NCI-H446 treated with DMSO at 0.1 percent for 48 hours (cell line): ENCODE measurements at regions not wholly inside any gene's neighbourhood (a gene's known extent, or its start where the extent isn't known, plus 50 kb on each side); places are given as distances from the start of the nearest gene placed in this dataset.
"Not testable (repeated sequence)": the region's sequence is repeated elsewhere in the genome, so short reads cannot be mapped to it uniquely, and the experiment has no call there.

ENCODE experiments used
- DNase-seq: peaks from one replicate; lab custom pipeline; 2025; lab: John Stamatoyannopoulos, UW

DNA sequence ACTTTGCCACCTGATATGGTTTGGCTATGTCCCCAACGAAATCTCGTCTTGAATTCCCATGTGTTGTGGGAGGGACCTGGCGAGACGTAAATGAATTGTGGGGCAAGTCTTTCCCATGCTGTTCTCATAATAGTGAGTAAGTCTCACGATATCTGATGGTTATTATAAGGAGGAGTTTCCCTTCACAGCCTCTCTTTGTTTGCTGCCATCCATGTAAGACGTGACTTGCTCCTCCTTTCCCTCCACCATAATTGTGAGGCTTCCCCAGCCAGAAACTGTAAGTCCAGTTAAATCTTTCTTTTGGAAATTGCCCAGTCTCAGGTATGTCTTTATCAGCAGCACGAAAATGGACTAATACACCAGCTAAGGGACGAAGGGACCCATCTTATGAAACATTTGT, 1303.3 kb downstream of the SUCLG1 start:
- no peak for DNase-seq

DNA sequence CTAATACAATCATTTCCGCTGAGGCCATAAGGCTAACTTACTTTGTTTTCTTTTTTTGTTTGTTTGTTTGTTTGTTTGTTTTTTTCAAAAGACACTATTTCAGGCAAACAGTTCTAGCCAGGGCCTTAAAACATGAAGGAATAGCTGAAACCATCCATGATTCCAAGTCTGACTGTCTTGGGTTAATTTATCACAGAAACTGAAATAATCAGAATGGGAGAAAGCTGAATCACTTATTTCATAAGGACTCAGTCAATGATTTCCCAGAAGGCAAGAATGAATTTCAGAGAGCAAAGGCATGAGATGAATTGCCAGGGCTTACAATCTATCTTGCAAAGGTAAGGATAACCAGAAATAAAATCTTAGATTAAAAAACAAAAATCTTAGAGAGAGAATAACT, 1315.1 kb downstream of the SUCLG1 start:
- no peak for DNase-seq

DNA sequence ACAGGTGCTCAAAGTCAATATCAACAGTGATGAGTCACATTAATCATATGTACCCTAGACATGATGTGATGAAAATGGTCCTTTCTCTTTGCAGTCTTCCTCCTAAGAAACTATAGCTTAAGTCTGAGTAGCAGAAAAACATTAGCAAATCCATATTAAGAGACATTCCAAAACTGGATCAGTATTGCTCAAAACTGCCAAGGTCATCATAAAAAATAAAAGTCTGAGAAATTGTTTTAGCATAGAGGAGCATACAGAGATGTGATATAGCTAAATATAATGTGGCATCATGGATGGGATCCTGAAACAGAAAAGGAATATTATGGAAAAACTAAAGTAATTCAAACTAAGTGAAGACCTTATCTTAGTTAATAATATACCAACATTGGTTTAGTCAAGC, 1316.1 kb downstream of the SUCLG1 start:
- no peak for DNase-seq

DNA sequence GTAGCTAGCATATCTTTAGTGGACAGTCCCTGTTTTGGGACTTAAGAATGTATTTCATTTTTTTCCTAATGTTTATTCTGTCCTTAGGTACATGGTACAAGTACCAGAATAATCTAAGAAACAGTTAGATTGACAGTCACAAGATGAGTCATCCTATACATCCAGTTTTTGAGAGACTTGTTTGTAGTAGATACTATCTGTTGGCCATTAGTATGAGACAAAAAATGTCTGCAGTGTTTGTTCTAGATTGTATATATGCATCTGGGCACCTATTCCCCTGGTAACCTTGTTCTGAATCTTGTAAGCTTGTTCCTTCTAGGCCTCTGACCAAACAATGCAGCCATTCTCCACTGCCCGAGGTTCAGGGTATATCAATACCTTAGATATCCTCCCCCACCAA, 1343.5 kb downstream of the SUCLG1 start:
- DNase-seq, result no peak

DNA sequence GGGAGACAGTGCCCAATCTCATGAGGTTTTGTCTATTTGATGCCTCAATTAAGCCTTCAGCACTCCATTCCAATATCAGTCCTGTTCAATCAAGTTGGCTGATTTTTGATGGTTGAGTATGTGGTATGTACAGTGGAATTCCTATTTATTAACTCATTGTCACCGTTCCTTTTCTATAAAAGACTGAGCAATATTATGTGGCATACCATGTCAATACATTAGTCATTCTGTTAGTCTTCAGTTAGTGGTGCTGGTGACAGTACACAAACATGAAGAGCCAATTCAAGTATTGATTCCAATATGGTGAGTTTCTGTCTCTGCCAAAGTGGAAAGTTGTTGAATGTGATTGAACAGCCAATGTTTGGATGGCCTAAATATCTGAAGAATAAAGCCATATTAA, 1343.9 kb downstream of the SUCLG1 start:
- DNase-seq, result no peak

DNA sequence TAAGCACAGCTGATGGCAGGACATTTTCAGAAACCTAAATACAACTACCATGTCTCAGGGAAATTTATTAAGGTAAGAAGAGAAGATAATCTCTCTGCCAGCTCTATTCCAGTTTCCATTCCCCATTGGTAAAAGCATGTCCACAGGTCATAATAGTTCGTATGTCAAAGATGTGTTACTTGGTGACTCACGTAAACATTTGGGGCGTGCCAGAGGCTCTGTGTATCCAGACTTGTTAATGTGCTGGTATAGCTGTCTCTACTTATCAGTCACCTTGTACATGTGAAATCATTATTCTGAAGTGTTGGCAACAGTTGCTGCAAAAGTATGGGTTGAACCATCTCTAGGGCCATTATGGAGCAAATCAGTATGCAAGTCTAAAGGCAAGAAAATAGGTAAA, 1345.1 kb downstream of the SUCLG1 start:
- DNase-seq, result no peak

DNA sequence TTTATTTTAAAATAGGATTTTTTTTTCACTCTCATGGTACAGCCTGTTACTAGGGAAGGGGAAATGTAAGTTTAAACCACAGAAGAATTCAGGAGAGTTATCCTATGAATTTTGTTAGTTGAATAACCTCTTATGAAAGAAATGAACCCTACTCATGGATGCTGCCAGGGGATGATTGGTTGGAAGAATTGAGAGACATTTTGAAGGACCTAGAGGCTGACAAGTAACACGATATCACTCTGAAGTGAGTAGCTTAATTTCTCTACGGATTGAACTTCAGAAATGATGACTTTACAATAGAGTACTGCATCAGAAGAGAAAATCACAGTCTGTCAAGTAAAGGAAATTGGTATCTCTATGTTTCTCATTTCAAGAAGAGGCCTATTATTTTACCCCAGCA, 1346.2 kb downstream of the SUCLG1 start:
- no peak for DNase-seq

DNA sequence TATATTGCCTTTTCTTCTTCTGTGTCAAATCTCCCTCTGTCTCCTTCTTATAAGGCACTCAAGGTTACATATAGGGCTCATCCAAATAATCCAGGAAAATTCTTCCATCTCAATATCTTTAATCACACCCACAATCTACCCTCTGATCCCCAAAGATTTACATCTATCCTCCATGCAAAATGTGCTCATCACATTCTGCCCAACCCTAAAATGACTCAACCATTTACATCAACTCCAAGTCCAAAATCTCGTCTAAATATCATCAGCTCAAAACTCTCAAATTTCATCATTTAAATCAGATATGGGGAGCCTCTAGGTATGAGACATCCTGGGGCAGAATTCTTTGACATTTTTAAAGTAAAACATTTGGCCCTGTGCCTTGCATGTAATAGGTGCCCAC, 1349.8 kb downstream of the SUCLG1 start:
- DNase-seq, result no peak

DNA sequence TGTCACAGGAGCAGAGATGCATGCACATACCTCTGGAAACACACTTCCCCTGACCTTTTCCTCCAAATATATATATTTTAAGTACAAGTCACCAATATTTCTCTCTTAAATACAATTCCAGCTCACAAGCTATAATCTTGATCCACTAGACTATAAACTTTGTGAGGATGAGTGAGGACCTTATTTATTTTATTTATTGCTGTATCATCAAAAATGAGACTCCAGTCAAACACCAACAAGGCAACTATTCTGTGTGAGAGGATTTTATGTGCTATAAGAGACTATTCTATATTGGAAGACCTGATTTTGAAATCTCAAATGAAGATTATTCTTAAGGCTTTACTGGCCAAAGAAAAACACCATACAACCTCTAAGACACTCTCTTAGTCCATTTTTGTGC, 1352.2 kb downstream of the SUCLG1 start:
- DNase-seq, result no peak

DNA sequence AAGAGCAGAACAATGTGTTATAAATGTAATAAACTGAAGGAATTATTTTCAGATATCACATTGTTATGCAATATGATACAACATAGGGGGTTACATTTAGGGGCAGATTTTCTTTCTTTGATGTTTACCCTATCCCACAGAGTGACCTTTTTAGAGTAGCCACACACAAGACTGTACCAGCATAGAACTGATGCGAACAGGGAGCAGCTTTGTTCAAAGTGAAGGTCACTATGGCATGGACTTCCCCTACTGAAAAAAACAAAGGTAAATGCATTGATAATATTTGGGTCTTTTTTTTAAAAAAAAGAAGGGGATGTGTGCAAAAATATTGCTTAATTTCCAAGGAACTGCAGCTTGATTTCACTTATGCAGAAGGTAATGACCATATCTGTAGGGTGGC, 1354.9 kb downstream of the SUCLG1 start:
- no peak for DNase-seq

DNA sequence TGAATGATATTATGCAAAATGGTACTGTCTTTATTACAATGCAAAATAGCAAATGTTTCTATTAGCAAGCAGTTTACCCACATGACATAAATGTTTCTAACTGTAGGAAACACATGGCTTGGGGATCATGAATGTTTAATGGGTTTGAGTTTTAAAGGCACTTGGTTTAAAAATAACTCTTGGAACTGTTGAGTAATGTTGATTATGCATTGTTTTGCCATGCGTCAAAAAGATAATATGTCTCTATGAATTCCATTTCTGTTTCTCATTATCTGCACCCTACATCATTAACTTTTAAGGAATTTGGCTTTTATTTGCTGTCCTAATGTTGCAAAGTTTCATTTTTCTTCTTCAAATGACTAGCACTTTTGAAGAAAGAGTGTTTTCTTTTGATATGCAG, 1355.5 kb downstream of the SUCLG1 start:
- no peak for DNase-seq

DNA sequence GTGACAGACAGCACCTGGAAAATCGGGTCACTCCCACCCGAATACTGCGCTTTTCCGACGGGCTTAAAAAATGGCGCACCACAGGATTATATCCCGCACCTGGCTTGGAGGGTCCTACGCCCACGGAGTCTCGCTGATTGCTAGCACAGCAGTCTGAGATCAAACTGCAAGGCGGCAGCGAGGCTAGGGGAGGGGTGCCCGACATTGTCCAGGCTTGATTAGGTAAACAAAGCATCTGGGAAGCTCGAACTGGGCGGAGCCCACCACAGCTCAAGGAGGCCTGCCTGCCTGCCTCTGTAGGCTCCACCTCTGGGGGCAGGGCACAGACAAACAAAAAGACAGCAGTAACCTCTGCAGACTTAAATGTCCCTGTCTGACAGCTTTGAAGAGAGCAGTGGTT, 1370.0 kb downstream of the SUCLG1 start:
- not testable (repeated sequence) for DNase-seq

DNA sequence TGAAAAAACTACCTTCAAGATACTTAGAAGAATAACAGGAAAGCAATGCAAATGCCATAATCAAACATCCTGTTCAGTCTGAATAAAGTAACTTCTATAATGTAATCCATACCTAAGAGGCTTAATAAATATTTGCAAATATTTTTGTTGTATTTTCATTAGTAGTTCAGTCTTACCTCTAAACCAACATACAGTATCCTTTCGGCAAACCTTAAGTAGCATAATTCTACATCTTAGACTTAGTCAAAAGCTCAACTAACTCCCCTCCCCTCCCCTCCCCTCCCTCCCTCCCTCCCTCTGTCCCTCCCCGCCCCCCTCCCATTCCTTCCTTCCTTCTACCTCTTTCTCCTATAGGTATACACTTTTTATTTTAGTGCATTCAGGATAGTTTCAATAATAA, 1373.2 kb downstream of the SUCLG1 start:
- DNase-seq, result no peak

DNA sequence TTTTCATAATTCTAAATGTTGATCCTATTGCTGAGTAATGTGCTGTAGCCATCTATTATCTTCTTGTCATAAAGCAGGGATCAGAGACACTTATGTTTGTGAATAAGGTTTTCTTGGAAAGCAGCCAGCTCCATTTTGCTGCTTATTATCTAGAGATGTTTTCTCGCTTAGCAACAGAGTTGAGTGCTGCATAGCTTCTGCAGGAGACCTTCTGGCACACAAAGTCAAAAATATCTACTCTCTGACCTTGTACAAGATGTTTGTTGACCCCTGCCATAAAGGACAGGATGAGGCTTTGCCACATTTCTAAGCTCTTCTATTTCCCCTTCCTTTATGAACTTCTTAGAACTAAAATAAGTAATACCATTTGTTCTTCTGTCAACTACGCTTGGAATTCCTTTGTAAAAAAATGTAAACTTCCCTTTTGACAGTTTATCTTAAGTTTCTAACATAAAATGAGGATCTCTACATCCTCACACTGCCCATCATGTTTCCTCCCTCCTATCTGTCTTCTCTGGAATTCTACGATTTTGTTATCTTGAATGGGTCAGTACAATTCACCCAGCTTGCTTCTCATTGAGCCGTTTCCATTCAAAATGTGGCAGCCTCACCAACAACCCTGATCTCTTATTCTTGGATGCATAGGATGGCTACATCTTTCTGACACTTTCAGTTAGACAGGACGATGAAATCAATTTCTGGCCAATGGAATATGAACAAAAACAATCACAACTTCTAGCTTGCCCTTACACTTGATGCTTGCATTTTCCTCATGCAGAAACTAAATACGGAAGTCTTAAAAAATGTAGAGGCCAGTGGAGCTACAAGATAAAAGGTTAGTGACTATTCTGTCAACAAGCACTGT, 1377.0 kb downstream of the SUCLG1 start:
- DNase-seq, result peak; percentile 1

DNA sequence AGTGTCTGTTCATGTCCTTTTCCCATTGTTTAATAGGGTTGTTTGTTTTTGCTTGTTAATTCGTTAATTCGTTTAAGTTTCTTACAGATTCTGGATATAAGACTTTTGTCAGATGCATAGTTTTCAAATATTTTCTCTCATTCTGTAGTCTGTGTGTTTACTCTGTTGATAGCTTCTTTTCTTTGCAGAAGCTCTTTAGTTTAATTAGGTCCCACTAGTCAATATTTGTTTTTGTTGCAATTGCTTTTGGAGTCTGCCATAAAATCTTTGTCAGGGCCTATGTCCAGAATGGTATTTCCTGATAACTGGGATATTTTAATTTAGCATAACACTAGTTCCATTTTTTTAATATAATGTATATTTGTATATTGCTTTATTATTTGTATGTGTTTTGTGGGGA, 1380.1 kb downstream of the SUCLG1 start:
- no peak for DNase-seq

DNA sequence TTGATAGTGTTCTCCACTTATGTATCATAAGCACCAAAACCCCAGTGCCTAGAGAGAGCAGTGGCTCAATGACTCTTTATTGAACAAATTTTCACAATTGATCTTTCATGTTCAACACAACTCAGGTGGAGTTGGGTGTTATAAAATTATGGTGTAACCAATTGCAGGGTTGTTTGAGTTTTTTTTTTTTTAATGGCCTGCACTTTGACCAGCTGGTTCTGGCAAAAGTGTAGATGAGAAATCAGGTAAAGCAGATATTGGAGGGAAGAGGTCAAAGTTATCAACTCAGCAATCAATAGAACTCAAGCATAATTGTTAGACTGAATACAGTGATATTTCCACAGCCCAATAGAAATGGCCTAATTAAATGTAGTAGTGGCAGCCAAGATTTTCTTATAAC, 1386.3 kb downstream of the SUCLG1 start:
- no peak for DNase-seq

DNA sequence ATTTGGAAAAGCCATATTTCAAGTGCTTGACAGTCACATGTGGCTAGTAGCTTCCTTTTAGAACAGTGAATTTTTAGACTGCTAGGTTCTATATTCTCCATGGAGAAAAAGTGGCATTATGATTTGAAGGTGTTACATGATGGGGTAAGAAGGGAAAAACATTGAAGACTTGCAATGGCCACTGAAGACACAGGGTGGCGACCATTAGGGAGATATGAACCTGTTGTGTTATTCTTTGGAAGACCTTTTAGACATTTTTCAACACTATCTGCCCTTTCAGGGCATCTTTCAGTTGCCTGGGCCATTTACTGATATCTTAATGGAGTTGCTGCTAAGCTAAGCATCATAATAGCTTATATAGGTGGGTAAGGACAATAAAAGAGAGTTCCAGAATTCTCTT, 1387.2 kb downstream of the SUCLG1 start:
- no peak for DNase-seq

DNA sequence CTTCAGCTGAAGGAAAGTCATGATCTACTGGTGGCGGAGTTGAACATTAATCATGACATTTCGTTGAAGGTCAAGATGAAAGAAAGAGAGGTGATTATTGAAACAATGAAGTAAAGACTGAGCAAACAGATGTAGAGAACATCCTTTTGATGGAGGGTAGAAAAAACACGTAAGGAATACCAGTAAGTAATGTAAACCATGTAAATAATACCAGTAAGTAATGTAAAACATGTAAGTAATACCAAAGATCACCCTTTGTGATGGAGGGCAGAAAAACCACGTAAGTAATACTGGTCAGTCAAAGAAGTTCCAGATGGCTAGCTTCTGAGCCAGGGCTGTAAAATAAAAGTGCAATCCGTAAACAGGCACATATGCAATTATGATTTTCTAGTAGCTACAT, 1387.7 kb downstream of the SUCLG1 start:
- no peak for DNase-seq

DNA sequence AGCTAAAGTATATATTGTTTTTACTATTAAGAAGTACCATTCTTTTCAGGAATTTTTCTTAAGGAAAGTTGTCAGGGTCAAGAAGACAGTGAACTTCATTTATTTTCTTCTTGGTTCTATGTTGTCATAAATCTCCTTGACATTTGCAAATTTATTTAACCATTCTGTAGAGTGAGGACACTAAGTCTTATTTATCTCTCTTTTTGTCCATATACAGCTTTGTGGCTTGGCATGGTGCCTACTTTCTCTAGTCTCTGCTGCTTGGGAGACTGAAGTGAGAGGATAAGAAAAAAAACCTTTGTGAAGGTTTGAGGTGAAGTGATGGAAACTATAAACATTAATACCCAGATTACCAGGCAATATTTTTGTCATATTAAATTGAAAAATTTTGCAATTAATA, 1389.4 kb downstream of the SUCLG1 start:
- DNase-seq, result no peak

DNA sequence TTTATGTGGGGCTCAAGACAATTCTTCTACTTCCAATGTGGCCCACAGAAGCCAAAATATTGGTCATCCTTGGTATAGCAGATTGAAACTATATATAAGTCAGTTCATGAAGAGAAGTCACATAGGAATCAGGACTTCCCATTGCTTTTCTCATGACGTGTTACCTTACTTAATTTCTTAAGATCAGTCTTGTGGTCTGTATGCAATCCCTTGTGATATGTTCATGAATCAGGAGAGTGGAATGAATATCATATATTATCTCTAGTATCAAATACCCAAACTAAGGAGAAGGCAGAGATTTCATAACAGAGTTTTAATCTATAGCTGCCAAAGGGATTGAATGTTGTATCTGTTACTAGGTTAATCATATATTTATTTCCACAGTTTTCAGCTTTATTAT, 1390.4 kb downstream of the SUCLG1 start:
- DNase-seq, result no peak

DNA sequence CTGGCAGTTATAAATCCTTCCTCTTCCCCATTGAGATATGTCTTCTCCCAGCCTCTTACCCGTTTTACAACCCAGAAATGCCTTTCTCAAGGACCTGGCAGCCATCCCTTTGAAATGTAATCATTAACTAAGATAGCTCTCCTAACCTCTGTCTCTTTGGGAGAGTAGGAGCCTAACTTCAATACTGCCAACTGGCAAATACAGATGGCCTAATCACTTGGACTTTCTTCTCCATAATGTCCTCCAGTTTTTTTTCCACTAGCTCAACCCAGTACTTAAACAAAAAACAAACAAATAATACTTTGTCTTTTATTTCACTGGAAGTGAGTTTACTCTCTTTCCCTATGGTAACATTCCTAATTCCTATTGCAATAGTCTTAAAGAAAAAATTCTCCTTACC, 1391.1 kb downstream of the SUCLG1 start:
- DNase-seq, result no peak

DNA sequence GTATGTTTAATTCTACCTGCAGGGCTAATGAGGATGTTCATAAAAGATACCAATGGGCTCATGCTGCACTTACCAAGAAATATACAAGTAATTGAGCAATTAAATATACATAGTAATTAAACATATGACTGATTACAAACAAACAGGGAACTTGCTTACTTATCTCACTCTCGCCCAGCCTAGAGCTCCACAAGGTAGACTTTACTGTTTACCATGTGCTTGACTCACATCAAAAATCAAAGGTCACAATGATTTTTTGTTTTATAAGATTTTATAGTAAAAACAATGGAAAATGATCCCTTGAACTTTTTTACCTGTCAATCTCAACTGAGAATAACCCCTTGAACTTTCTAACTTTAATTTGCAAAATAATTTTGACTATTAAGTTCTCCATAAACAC, 1395.1 kb downstream of the SUCLG1 start:
- DNase-seq, result no peak

DNA sequence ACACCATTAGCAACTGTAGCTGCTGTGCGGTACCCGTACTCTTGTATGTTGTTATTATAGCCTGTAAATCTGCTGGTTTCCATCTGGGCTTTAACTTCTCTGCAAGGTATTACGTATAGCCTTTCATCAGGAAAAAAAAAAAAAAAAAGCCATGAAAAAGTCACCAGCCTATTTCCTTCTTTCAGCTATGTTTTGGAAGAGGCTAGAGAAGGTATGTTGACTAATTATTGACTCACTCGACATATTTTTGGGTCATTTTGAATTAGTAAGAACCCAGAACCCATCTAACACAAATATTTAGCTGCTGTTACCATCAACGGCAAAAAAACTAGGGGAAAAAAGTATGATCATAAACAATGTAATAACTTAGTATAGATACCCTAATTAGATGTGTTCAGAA, 1395.6 kb downstream of the SUCLG1 start:
- DNase-seq, result no peak

DNA sequence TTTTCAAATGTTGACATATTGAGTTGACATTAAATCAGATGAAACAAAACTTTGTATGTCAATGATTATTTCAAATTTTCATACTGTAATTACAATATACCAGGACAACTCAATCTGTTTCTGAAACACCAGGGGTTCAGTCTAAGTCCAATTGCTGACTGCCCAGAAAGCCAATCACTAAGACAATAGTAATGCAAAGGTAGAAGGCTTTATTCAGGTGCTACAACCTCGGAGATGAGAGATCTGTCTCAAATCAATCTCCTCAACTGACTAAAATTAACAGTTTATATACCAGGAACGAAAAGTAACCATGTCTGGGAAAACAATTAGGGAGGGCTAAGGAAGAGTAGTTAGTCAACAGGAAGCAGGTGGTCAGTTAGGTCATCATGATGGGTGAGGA, 1400.4 kb downstream of the SUCLG1 start:
- no peak for DNase-seq
